Peyer's patch (tissue), 4 donors: ENCODE measurements at regions not wholly inside any gene's neighbourhood (a gene's known extent, or its start where the extent isn't known, plus 50 kb on each side); places are given as distances from the start of the nearest gene placed in this dataset.

Experiments used
- DNase-seq, 3 donors: peaks; one replicate each; pipeline ENCODE4 v3.0.0-alpha.2; 2017 to 2019
- H3K27ac ChIP-seq, 4 donors: fragments of 200-600 bp; sonication (generic); one replicate each; pipeline ENCODE4 v1.5.1; 2016 to 2019
- H3K27me3 ChIP-seq, 2 donors: fragments of 200-600 bp; sonication (generic); one replicate each; pipeline ENCODE4 v1.5.1; 2019
- H3K36me3 ChIP-seq, 3 donors: fragments of 200-600 bp; sonication (generic); one replicate each; pipeline ENCODE4 v1.5.1; 2016 to 2019
- H3K4me1 ChIP-seq, 4 donors: fragments of 200-600 bp; sonication (generic); one replicate each; pipeline ENCODE4 v1.5.1; 2016 to 2019
- H3K4me3 ChIP-seq, 4 donors: fragments of 200-600 bp; sonication (generic); 1 replicate in 3 of 4; 2 replicates in 1 of 4; pipeline ENCODE4 v1.5.1; 2016 to 2019; ENCODE audit warnings: mild to moderate bottlenecking in 1 of 4
- H3K9me3 ChIP-seq, 4 donors: fragments of 200-600 bp; sonication (generic); one replicate each; pipeline ENCODE4 v1.5.1; 2016 to 2019; ENCODE audit warnings: mild to moderate bottlenecking in 1 of 4
- POLR2A ChIP-seq, 2 donors: fragments of 450-650 bp; IDR thresholded peaks; one replicate each; pipeline ENCODE4 v1.5.1; 2017; ENCODE audit warnings: antibody characterized with exemption in 2 of 2, mild to moderate bottlenecking in 2 of 2, moderate library complexity in 2 of 2
- TF ChIP-seq, protein P1 (sequence below), 6 experiments: fragments of 450-650 bp in 4 of 6; fragments of 200-600 bp in 2 of 6; sonication (generic) in 1 of 6; IDR thresholded peaks; one replicate each; pipeline ENCODE4 v1.5.1; 2017 to 2019; ENCODE audit warnings: antibody characterized with exemption in 6 of 6, mild to moderate bottlenecking in 3 of 6, moderate library complexity in 1 of 6

DNA sequence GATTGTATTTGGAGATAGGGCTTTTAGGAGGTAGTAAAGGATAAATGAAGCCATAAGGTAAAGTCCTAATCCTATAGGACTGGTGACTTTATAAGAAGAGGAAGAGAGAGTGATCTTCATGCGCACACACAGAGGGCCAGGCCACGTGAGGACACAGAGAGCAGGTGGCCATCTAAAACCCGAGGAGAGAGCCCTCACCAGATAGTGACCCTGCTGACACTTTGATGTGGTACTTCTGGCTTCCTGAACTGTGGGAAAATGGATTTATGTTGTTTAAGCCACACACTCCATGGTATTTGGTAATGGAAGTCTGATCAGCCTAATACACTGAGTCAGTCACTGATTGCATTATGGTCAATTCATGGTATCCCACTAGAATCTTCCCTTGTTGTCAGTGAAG, 164.9 kb upstream of the TAPT1 start:
- no peaks in the 10 kb centered on the region for H3K36me3 ChIP-seq
- no peak for TF ChIP-seq POLR2A (IDR thresholded peaks at IDR 0.05)
- TF ChIP-seq, protein P1, sequence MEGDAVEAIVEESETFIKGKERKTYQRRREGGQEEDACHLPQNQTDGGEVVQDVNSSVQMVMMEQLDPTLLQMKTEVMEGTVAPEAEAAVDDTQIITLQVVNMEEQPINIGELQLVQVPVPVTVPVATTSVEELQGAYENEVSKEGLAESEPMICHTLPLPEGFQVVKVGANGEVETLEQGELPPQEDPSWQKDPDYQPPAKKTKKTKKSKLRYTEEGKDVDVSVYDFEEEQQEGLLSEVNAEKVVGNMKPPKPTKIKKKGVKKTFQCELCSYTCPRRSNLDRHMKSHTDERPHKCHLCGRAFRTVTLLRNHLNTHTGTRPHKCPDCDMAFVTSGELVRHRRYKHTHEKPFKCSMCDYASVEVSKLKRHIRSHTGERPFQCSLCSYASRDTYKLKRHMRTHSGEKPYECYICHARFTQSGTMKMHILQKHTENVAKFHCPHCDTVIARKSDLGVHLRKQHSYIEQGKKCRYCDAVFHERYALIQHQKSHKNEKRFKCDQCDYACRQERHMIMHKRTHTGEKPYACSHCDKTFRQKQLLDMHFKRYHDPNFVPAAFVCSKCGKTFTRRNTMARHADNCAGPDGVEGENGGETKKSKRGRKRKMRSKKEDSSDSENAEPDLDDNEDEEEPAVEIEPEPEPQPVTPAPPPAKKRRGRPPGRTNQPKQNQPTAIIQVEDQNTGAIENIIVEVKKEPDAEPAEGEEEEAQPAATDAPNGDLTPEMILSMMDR (IDR thresholded peaks at IDR 0.05), result no peak
- H3K4me3 ChIP-seq, result no peak overlapping the region
- no peaks in the 10 kb centered on the region for H3K27me3 ChIP-seq
- H3K9me3 ChIP-seq, result no peaks in the 10 kb centered on the region
- DNase-seq, result no peak
- H3K27ac ChIP-seq, result no peak overlapping the region
- no peaks in the 10 kb centered on the region for H3K4me1 ChIP-seq

DNA sequence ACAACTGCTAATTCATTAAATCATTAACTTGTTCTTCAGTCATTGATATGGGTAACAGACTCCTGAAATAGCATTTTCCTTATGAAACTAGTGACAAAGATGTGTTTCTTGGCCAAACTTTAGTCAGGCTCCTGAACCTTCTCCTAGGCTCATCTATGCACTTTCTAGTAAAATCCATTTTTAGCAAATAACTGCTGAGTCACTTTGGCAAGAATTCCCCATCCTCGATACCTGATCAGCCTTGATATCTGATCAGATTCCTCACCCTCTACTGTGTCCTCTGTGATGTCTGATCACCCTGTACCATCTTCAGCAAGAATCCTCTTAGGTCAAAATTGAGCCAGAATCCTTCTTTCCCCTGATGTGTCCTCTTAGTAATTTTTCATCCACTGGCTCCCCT, 161.2 kb upstream of the TAPT1 start:
- no peak for DNase-seq
- Histone ChIP-seq H3K4me1 (no peaks in the 10 kb centered on the region), H3K27ac (no peak overlapping the region), H3K4me3 (no peak overlapping the region), H3K27me3 (no peaks in the 10 kb centered on the region), H3K9me3 (no peaks in the 10 kb centered on the region), H3K36me3 (no peaks in the 10 kb centered on the region)
- TF ChIP-seq, protein P1 (IDR thresholded peaks at IDR 0.05), result no peak
- TF ChIP-seq POLR2A (IDR thresholded peaks at IDR 0.05), result no peak

DNA sequence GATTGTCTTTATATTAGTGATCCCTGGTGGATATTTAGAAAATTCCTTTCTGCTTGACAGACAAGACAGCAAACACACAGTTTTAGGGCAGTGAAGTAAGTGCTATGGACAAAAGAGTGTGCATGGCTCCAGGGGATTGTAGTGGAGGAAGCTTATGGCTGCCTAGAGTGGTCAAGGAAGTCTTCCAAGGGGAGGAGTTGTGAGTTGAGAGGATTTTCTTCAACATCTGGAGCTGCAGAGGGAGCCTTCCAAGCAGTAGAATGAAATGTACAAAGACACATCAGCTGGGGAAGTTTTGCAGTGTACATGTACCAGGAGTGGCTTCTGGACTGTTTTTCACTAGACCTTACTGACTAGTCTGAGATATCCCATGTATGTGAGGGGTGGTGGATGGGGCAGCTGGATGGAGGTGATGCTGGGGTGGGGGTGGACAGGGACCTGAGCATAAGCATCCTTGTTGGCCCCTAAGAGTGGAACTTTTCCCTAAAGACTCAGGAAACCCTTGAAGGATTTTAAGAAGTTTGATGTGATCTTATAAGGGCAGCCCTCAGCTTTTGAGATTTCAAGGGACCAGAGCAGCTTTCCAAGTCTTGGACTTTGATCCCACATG, 160.5 kb upstream of the TAPT1 start:
- TF ChIP-seq, protein P1 (IDR thresholded peaks at IDR 0.05), result no peak
- no peak for TF ChIP-seq POLR2A (IDR thresholded peaks at IDR 0.05)
- Histone ChIP-seq H3K9me3 (no peaks in the 10 kb centered on the region), H3K4me3 (no peak overlapping the region), H3K27ac (no peak overlapping the region), H3K4me1 (no peaks in the 10 kb centered on the region), H3K36me3 (no peaks in the 10 kb centered on the region), H3K27me3 (no peaks in the 10 kb centered on the region)
- DNase-seq, result no peak

DNA sequence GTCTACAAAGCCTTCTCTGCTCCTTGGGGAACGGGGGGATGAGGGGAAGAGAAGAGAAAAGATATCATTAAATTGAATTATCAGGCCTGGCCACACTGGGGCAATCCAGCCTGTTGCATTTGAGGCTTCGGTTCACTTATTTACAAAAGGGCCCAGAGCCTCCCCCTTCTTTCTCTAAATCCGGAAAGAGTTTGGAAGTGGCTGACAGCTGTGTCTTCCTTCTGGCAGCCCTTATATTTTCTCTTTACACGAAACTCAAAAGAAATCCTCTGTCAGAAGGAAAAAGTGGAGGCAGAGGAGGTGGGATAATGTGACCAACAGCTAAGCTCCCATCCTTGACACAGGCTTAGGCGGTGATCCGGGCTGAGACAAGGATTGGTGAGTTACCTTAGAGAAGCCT, 158.3 kb upstream of the TAPT1 start:
- H3K36me3 ChIP-seq, result no peaks in the 10 kb centered on the region
- H3K4me1 ChIP-seq, result no peaks in the 10 kb centered on the region

DNA sequence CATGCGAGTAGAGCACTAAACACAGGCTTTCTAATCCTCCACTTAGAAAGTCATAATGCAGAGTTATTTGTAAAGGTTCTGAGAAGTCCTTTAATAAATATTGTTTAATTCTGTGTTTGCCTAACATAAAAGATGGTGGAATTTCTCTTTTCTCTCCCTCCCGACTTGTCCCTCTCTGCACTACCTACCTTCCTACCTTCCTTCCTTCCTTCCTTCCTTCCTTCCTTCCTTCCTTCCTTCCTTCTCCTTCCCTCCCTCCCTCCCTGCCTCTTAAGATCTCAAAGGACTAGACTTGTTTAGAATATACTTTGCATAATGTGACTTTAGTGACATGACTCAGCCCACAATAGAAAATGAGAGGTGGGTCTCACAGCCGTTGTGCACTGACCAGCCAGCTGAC, 156.3 kb upstream of the TAPT1 start:
- Histone ChIP-seq H3K4me3 (no peak overlapping the region), H3K9me3 (no peaks in the 10 kb centered on the region), H3K27ac (no peak overlapping the region), H3K36me3 (no peaks in the 10 kb centered on the region), H3K4me1 (no peaks in the 10 kb centered on the region), H3K27me3 (no peaks in the 10 kb centered on the region)
- TF ChIP-seq, protein P1 (IDR thresholded peaks at IDR 0.05), result no peak
- TF ChIP-seq POLR2A (IDR thresholded peaks at IDR 0.05), result no peak
- no peak for DNase-seq

More for the DNA sequence above, 158.3 kb upstream of the TAPT1 start:
- no peak overlapping the region for H3K4me3 ChIP-seq
- no peaks in the 10 kb centered on the region for H3K27me3 ChIP-seq
- H3K27ac ChIP-seq, result no peak overlapping the region
- DNase-seq, result no peak
- H3K9me3 ChIP-seq, result no peaks in the 10 kb centered on the region
- TF ChIP-seq POLR2A (IDR thresholded peaks at IDR 0.05), result no peak
- TF ChIP-seq, protein P1 (IDR thresholded peaks at IDR 0.05), result no peak

DNA sequence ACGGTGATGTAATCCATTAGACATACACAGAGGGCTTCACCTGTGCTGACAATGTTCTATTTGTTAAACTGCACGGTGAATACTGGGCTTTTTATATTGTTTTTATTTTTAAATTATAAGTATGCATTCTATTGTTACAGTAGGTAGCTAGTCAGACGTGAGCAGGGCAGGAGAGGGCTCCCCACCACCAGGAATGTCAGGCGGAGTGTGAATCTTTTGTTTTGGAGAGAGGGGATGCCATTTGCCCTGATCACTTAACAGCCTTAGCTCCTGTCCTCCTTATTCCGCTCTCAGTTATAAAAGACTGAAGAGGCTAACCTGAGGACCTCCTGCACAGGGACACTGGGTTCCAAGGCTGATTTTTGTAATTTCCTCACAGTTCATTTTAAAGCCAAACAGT, 151.6 kb upstream of the TAPT1 start:
- no peak overlapping the region for H3K27ac ChIP-seq
- TF ChIP-seq POLR2A (IDR thresholded peaks at IDR 0.05), result no peak
- TF ChIP-seq, protein P1 (IDR thresholded peaks at IDR 0.05), result no peak
- no peak for DNase-seq
- H3K4me3 ChIP-seq, result no peak overlapping the region
- no peaks in the 10 kb centered on the region for H3K4me1 ChIP-seq
- H3K9me3 ChIP-seq, result no peaks in the 10 kb centered on the region
- H3K27me3 ChIP-seq, result no peaks in the 10 kb centered on the region
- no peaks in the 10 kb centered on the region for H3K36me3 ChIP-seq
